K562 (cell line): ENCODE measurements at regions not wholly inside any gene's neighbourhood (a gene's known extent, or its start where the extent isn't known, plus 50 kb on each side); places are given as distances from the start of the nearest gene placed in this dataset.

Experiments
- FOXA3 ChIP-seq, 2 experiments: fragments of 450-650 bp in 1 of 2; sonication (generic) in 1 of 2; formaldehyde crosslinking; IDR thresholded peaks in 1 of 2; conservative IDR thresholded peaks in 1 of 2; 2 replicates each; pipeline versions ENCODE4 v1.4.0 to v1.8.0; 2020 to 2022; ENCODE audit warnings: mild to moderate bottlenecking in 2 of 2, missing genetic modification reagents in 1 of 2
- FOXK2 ChIP-seq, 2 experiments: fragments of 450-650 bp; IDR thresholded peaks in 1 of 2; conservative IDR thresholded peaks in 1 of 2; 2 replicates each; pipeline ENCODE4 v1.6.1; 2016; ENCODE audit warnings: low read depth in 2 of 2, mild to moderate bottlenecking in 1 of 2
- IRF2 ChIP-seq: sonication (generic); formaldehyde crosslinking; IDR thresholded peaks from 2 replicates; pipeline ENCODE4 v1.8.1; 2022; ENCODE audit warnings: mild to moderate bottlenecking, missing genetic modification reagents
- MXI1 ChIP-seq: IDR thresholded peaks from 2 replicates; pipeline ENCODE4 v1.6.1; 2011; ENCODE audit warnings: low read depth, mild to moderate bottlenecking, improper control_type of control experiment, low read length
- NR1H2 ChIP-seq: sonication (generic); formaldehyde crosslinking; IDR thresholded peaks from 2 replicates; pipeline ENCODE4 v1.4.0; 2020; ENCODE audit warnings: mild to moderate bottlenecking, missing genetic modification reagents
- POLR2AphosphoS2 ChIP-seq: IDR thresholded peaks from 2 replicates; pipeline ENCODE4 v1.6.1; 2012; ENCODE audit warnings: low read length, improper control_type of control experiment
- USF2 ChIP-seq: sonication (generic); formaldehyde crosslinking; IDR thresholded peaks from 2 replicates; pipeline ENCODE4 v1.5.0; 2020; ENCODE audit warnings: missing genetic modification reagents
- ZNF217 ChIP-seq: sonication (generic); formaldehyde crosslinking; IDR thresholded peaks from 2 replicates; pipeline ENCODE4 v1.8.0; 2022; ENCODE audit warnings: mild to moderate bottlenecking, missing genetic modification reagents

GRCh38 chr2:35228584-35228983, 1127.0 kb upstream of the CRIM1 start:
- TF ChIP-seq FOXA3 (CRISPR knock-in tag; conservative IDR thresholded peaks at IDR 0.05 in 1 of 2, IDR thresholded peaks at IDR 0.05 in 1 of 2) = no peak
- TF ChIP-seq ZNF217 (CRISPR knock-in tag) = no peak
- TF ChIP-seq POLR2AphosphoS2 = no peak
- TF ChIP-seq USF2 (CRISPR knock-in tag) = no peak
- no peak for TF ChIP-seq IRF2 (CRISPR knock-in tag)
- no peak for TF ChIP-seq FOXK2 (conservative IDR thresholded peaks at IDR 0.05 in 1 of 2, IDR thresholded peaks at IDR 0.05 in 1 of 2; ENCODE audit: low read depth in 2 of 2)
- TF ChIP-seq MXI1 = no peak
- TF ChIP-seq NR1H2 (CRISPR knock-in tag) = no peak
